ENCODE measurements at regions not wholly inside any gene's neighbourhood (a gene's known extent, or its start where the extent isn't known, plus 50 kb on each side); places are given as distances from the start of the nearest gene placed in this dataset.

GRCh38 chr2:42964439-42965083, 172.2 kb upstream of the HAAO start:
- TF ChIP-seq POLR2AphosphoS5 (IDR thresholded peaks at IDR 0.05; ENCODE audit: low read depth) (no peak), JUNB (IDR thresholded peaks at IDR 0.05; ENCODE audit: unreplicated experiment) (no peak), CTCF (conservative IDR thresholded peaks at IDR 0.05; ENCODE audit: low read depth in 2 of 2) (no peak), REST (IDR thresholded peaks at IDR 0.05; ENCODE audit: unreplicated experiment) (no peak), STAT1 (IDR thresholded peaks at IDR 0.05; ENCODE audit: unreplicated experiment) (no peak), EZH2phosphoT487 (IDR thresholded peaks at IDR 0.05; ENCODE audit: unreplicated experiment) (no peak), ZNF331 (CRISPR knock-in tag; IDR thresholded peaks at IDR 0.05; ENCODE audit: low read depth) (no peak), CREB1 (CRISPR knock-in tag; IDR thresholded peaks at IDR 0.05; ENCODE audit: low read depth) (no peak), ETS1 (IDR thresholded peaks at IDR 0.05) (no peak), ZNF114 (CRISPR knock-in tag; IDR thresholded peaks at IDR 0.05) (no peak)
- H3K4me3 Mint-ChIP-seq = no peak overlapping the region
- H3K4me3 ChIP-seq = no peak overlapping the region
- H3K36me3 Mint-ChIP-seq (ENCODE audit: low read depth) = no peaks in the 10 kb centered on the region
- H3F3A ChIP-seq (replicated peaks; ENCODE audit: low read depth) = no peaks in the 10 kb centered on the region
- no peaks in the 10 kb centered on the region for H3K79me2 ChIP-seq (replicated peaks; ENCODE audit: insufficient read depth)
- H3K4me1 Mint-ChIP-seq = peaks cover 24% of the 10 kb centered on the region
- peaks cover 4% of the 10 kb centered on the region for H3K27me3 Mint-ChIP-seq (ENCODE audit: insufficient read depth, low read depth, poor library complexity)
- DNase-seq (ENCODE audit: low spot score) (no peak), ATAC-seq (no peak)
- no peaks in the 10 kb centered on the region for H3K9me3 Mint-ChIP-seq
- H3K4me1 ChIP-seq (ENCODE audit: insufficient read depth) = peaks cover 24% of the 10 kb centered on the region; the same call in 1 of the 2 replicates
- no peak overlapping the region for H3K27ac ChIP-seq (ENCODE audit: low read depth)
- no peaks in the 10 kb centered on the region for H3K36me3 ChIP-seq (ENCODE audit: insufficient read depth)
- no peaks in the 10 kb centered on the region for H4K20me1 ChIP-seq (replicated peaks; ENCODE audit: insufficient read depth)
- H3K4me2 ChIP-seq = no peak overlapping the region
- no peaks in the 10 kb centered on the region for H3K27me3 ChIP-seq (ENCODE audit: insufficient read depth)
- no peak overlapping the region for H2AFZ ChIP-seq
- H3K27ac Mint-ChIP-seq = no peak overlapping the region
- H3K9me2 ChIP-seq (ENCODE audit: insufficient read depth) = no peaks in the 10 kb centered on the region

Measured in GM23338 (cell line).